Pancreas (tissue), 10 donors: ENCODE measurements at regions not wholly inside any gene's neighbourhood (a gene's known extent, or its start where the extent isn't known, plus 50 kb on each side); places are given as distances from the start of the nearest gene placed in this dataset.

ENCODE experiments used
- ATAC-seq, 4 donors: fragments of 200-7000 bp; cut with Tn5 transposase; one replicate each; pipeline versions ENCODE4 v1.8.0 to v1.9.1; 2020; ENCODE audit warnings: mild to moderate bottlenecking in 4 of 4, moderate library complexity in 4 of 4
- DNase-seq, 6 donors: peaks; one replicate each; pipeline ENCODE4 v3.0.0-alpha.2; 2020
- FAIRE-seq: peaks from 2 replicates; lab custom pipeline; 2012; peaks lifted over from hg19 to GRCh38; lab: Jason Lieb, UNC
- H3K27ac ChIP-seq, 4 donors: fragments of 200-600 bp; sonication (generic); 1 replicate in 3 of 4; 2 replicates in 1 of 4; pipeline versions ENCODE4 v1.5.0 to v1.8.0; 2020
- H3K27me3 ChIP-seq, 4 donors: fragments of 200-600 bp; one replicate each; pipeline ENCODE4 v1.8.0; 2021
- H3K36me3 ChIP-seq, 3 donors: fragments of 200-600 bp; sonication (generic) in 1 of 3; one replicate each; pipeline versions ENCODE4 v1.5.0 to v1.8.0; 2020 to 2021
- H3K4me1 ChIP-seq, 3 donors: fragments of 200-600 bp; one replicate each; pipeline ENCODE4 v1.8.0; 2021
- H3K4me3 ChIP-seq, 4 donors: fragments of 200-600 bp; sonication (generic) in 2 of 4; one replicate each; pipeline versions ENCODE4 v1.5.0 to v1.8.0; 2020 to 2021
- H3K9me3 ChIP-seq, 4 donors: fragments of 200-600 bp; one replicate each; pipeline ENCODE4 v1.8.0; 2021
- CTCF ChIP-seq, 4 donors: fragments of 200-600 bp; sonication (generic) in 3 of 4; IDR thresholded peaks; one replicate each; pipeline versions ENCODE4 v1.5.0 to v1.8.0; 2021; ENCODE audit warnings: antibody characterized with exemption in 4 of 4
- WGBS, 2 donors: extraction: QIAGEN DNeasy Blood & Tissue Kit; methylation state at CpG; one replicate each; pipeline ENCODE4 v1.1.7; 2013; 5-methylcytosine and 5-hydroxymethylcytosine counted together
- intact Hi-C, 3 donors: fragments of 100-400 bp; cut with DNase I; formaldehyde crosslinking; loops; one replicate each; pipeline versions ENCODE4 v1.11.1 to v1.14.2; 2022
- donor health status: healthy with polysubstance abuse.
- donor health status: DM: no; HTN: no; CAD: no; lungs with moderate emphysema.
- donor health status: DM: no; HTN: no; CAD: no.
- donor health status: control.
- donor health status: control.
- donor health status: Bipolar disorder and iron deficiency.
- donor health status: DM: yes; HTN: yes; CAD: no.
- donor health status: DM: no; HTN: no; CAD: no.
- donor health status: DM: no; HTN: no; CAD: no.
- donor health status: DM: yes; HTN: yes; CAD: no.

- WGBS, 2 donors: 88 to 91% methylated on average over 3 of the region's 3 CpGs
- FAIRE-seq: no peak
- intact Hi-C loops: no loop called here
Measured at GRCh38 chr20:53850319-53850718, 220.1 kb downstream of the BCAS1 start.

GRCh38 chr20:53849471-53850059 is 220.8 kb downstream of the BCAS1 start:
- H3K4me1 ChIP-seq: no peaks in the 10 kb centered on the region
- no peak overlapping the region for H3K27ac ChIP-seq
- ATAC-seq: no peak
- H3K36me3 ChIP-seq: no peaks in the 10 kb centered on the region
- no peaks in the 10 kb centered on the region for H3K9me3 ChIP-seq
- no peak for DNase-seq
- no peak for TF ChIP-seq CTCF (IDR thresholded peaks at IDR 0.05)
- no peak overlapping the region for H3K4me3 ChIP-seq
- intact Hi-C loops: no loop called here
- H3K27me3 ChIP-seq: no peaks in the 10 kb centered on the region
- WGBS, 2 donors: 86 to 87% methylated on average over 12 of the region's 12 CpGs
- no peak for FAIRE-seq

More at GRCh38 chr20:53850319-53850718, 220.1 kb downstream of the BCAS1 start:
- Histone ChIP-seq H3K27me3 (no peaks in the 10 kb centered on the region), H3K9me3 (no peaks in the 10 kb centered on the region), H3K4me3 (no peak overlapping the region), H3K36me3 (no peaks in the 10 kb centered on the region), H3K4me1 (no peaks in the 10 kb centered on the region), H3K27ac (no peak overlapping the region)
- no peak for TF ChIP-seq CTCF (IDR thresholded peaks at IDR 0.05)
- ATAC-seq (no peak), DNase-seq (no peak)

GRCh38 chr20:53848304-53848703 is 222.1 kb downstream of the BCAS1 start:
- WGBS, 2 donors: 56 to 60% methylated on average over 4 of the region's 4 CpGs
- intact Hi-C loops: no loop called here
- no peak overlapping the region for H3K4me3 ChIP-seq
- FAIRE-seq: no peak
- no peaks in the 10 kb centered on the region for H3K36me3 ChIP-seq
- DNase-seq: no peak
- no peaks in the 10 kb centered on the region for H3K9me3 ChIP-seq
- TF ChIP-seq CTCF (IDR thresholded peaks at IDR 0.05): no peak
- H3K4me1 ChIP-seq: no peaks in the 10 kb centered on the region
- H3K27ac ChIP-seq: no peak overlapping the region
- peak in 1 of 4 donors; percentile 27 for ATAC-seq
- no peaks in the 10 kb centered on the region for H3K27me3 ChIP-seq

- Histone ChIP-seq H3K4me3 (no peak overlapping the region), H3K27me3 (no peaks in the 10 kb centered on the region), H3K36me3 (no peaks in the 10 kb centered on the region), H3K27ac (no peak overlapping the region), H3K4me1 (no peaks in the 10 kb centered on the region), H3K9me3 (no peaks in the 10 kb centered on the region)
- no peak for DNase-seq
- intact Hi-C loops: no loop called here
- no peak for TF ChIP-seq CTCF (IDR thresholded peaks at IDR 0.05)
- ATAC-seq: peak in 3 of 4 donors; percentile 22 to 57 (median 35)
- WGBS, 2 donors: 67 to 68% methylated on average over 2 of the region's 2 CpGs
- FAIRE-seq: no peak
Measured at GRCh38 chr20:53847837-53848170, 222.6 kb downstream of the BCAS1 start.

GRCh38 chr20:53847139-53847836 is 223.1 kb downstream of the BCAS1 start:
- H3K36me3 ChIP-seq: no peaks in the 10 kb centered on the region
- intact Hi-C loops: no loop called here
- DNase-seq (no peak), FAIRE-seq (no peak), ATAC-seq (peak in 2 of 4 donors; percentile 49 to 57)
- TF ChIP-seq CTCF (IDR thresholded peaks at IDR 0.05): no peak
- no peaks in the 10 kb centered on the region for H3K27me3 ChIP-seq
- H3K4me3 ChIP-seq: no peak overlapping the region
- no peak overlapping the region for H3K27ac ChIP-seq
- no peaks in the 10 kb centered on the region for H3K9me3 ChIP-seq
- no peaks in the 10 kb centered on the region for H3K4me1 ChIP-seq
- WGBS, 2 donors: 82 to 89% methylated on average over 8 of the region's 8 CpGs
